ENCODE measurements at regions not wholly inside any gene's neighbourhood (a gene's known extent, or its start where the extent isn't known, plus 50 kb on each side); places are given as distances from the start of the nearest gene placed in this dataset.

- H3K4me3 ChIP-seq (ENCODE audit: low read depth in 1 of 3, low read length in 3 of 3): no peak overlapping the region
- no peak overlapping the region for H3K27ac ChIP-seq (ENCODE audit: low read depth in 1 of 2, low read length in 2 of 2)
- H3K9me3 ChIP-seq (ENCODE audit: control insufficient read depth in 4 of 4, low read length in 3 of 4): no peaks in the 10 kb centered on the region
- no peak for DNase-seq (ENCODE audit: low spot score)
- no peaks in the 10 kb centered on the region for H3K36me3 ChIP-seq (ENCODE audit: control insufficient read depth in 4 of 4, insufficient read depth in 3 of 4, low read depth in 1 of 4, low read length in 3 of 4)
- TF ChIP-seq ZBTB33 (IDR thresholded peaks at IDR 0.05) (no peak), MAX (IDR thresholded peaks at IDR 0.05) (no peak), JUND (IDR thresholded peaks at IDR 0.05) (no peak), TAF1 (conservative IDR thresholded peaks at IDR 0.05) (no peak), REST (IDR thresholded peaks at IDR 0.05) (no peak), NR2F2 (IDR thresholded peaks at IDR 0.05) (no peak), HNF4G (IDR thresholded peaks at IDR 0.05) (no peak), GABPA (IDR thresholded peaks at IDR 0.05 in 1 of 2, conservative IDR thresholded peaks at IDR 0.05 in 1 of 2) (no peak), FOXA1 (IDR thresholded peaks at IDR 0.05) (no peak), FOXA2 (IDR thresholded peaks at IDR 0.05) (no peak), RXRA (IDR thresholded peaks at IDR 0.05) (no peak), CTCF (IDR thresholded peaks at IDR 0.05; ENCODE audit: low read depth, low read length, missing input control) (no peak), SP1 (IDR thresholded peaks at IDR 0.05) (no peak), RAD21 (IDR thresholded peaks at IDR 0.05) (no peak), HNF4A (conservative IDR thresholded peaks at IDR 0.05) (no peak)
- H3K27me3 ChIP-seq (ENCODE audit: control insufficient read depth in 4 of 4, insufficient read depth in 4 of 4, low read length in 3 of 4): no peaks in the 10 kb centered on the region
- no peak overlapping the region for H3K9ac ChIP-seq (ENCODE audit: low read depth in 1 of 2, low read length in 2 of 2)
- H3K4me1 ChIP-seq (ENCODE audit: control insufficient read depth in 4 of 4, insufficient read depth in 4 of 4, low read length in 3 of 4): no peaks in the 10 kb centered on the region
These were observed 603.5 kb downstream of the ARL4A start for GRCh38 chr7:13290975-13291374.

GRCh38 chr7:13293264-13294002 lies 606.0 kb downstream of the ARL4A start:
- H3K9me3 ChIP-seq (ENCODE audit: control insufficient read depth in 4 of 4, low read length in 3 of 4): no peaks in the 10 kb centered on the region
- TF ChIP-seq EGR1 (IDR thresholded peaks at IDR 0.05; ENCODE audit: low read depth in 2 of 2) (no peak), JUND (IDR thresholded peaks at IDR 0.05) (no peak), MAX (IDR thresholded peaks at IDR 0.05) (no peak), FOXA1 (IDR thresholded peaks at IDR 0.05) (no peak), HNF4G (IDR thresholded peaks at IDR 0.05) (no peak), ATF3 (IDR thresholded peaks at IDR 0.05) (no peak), NR2F2 (IDR thresholded peaks at IDR 0.05) (no peak), ZBTB33 (IDR thresholded peaks at IDR 0.05) (no peak), REST (IDR thresholded peaks at IDR 0.05) (no peak), RXRA (IDR thresholded peaks at IDR 0.05) (no peak), RAD21 (IDR thresholded peaks at IDR 0.05) (no peak), FOXA2 (IDR thresholded peaks at IDR 0.05) (no peak)

More at GRCh38 chr7:13293264-13294002, 606.0 kb downstream of the ARL4A start:
- H3K4me3 ChIP-seq (ENCODE audit: low read depth in 1 of 3, low read length in 3 of 3): no peak overlapping the region
- H3K27ac ChIP-seq (ENCODE audit: low read depth in 1 of 2, low read length in 2 of 2): no peak overlapping the region
- H3K27me3 ChIP-seq (ENCODE audit: control insufficient read depth in 4 of 4, insufficient read depth in 4 of 4, low read length in 3 of 4): no peaks in the 10 kb centered on the region
- H3K36me3 ChIP-seq (ENCODE audit: control insufficient read depth in 4 of 4, insufficient read depth in 3 of 4, low read depth in 1 of 4, low read length in 3 of 4): no peaks in the 10 kb centered on the region
- no peak overlapping the region for H3K9ac ChIP-seq (ENCODE audit: low read depth in 1 of 2, low read length in 2 of 2)
- no peaks in the 10 kb centered on the region for H3K4me1 ChIP-seq (ENCODE audit: control insufficient read depth in 4 of 4, insufficient read depth in 4 of 4, low read length in 3 of 4)
- WGBS: 77% methylated on average over 2 of the region's 2 CpGs
- no peak for DNase-seq (ENCODE audit: low spot score)

All from liver (tissue), 8 donors.